SK-N-SH treated with all-trans-retinoic acid at 6 μM for 48 hours (cell line): ENCODE measurements at regions not wholly inside any gene's neighbourhood (a gene's known extent, or its start where the extent isn't known, plus 50 kb on each side); places are given as distances from the start of the nearest gene placed in this dataset.

ENCODE experiments used
- ATAC-seq: fragments of 200-7000 bp; cut with Tn5 transposase; 3 replicates; pipeline ENCODE4 v1.9.1; 2020; ENCODE audit warnings: mild to moderate bottlenecking, moderate library complexity
- ARNTL ChIP-seq: fragments of 450-650 bp; formaldehyde crosslinking; IDR thresholded peaks from 2 replicates; pipeline ENCODE4 v1.5.0; 2020; ENCODE audit warnings: low read depth, mild to moderate bottlenecking, moderate library complexity, borderline replicate concordance
- BACH2 ChIP-seq: fragments of 250-450 bp; sonication (Bioruptor Pico); IDR thresholded peaks from 2 replicates; pipeline ENCODE4 v1.9.0; 2021; ENCODE audit warnings: mild to moderate bottlenecking, borderline replicate concordance
- CREB5 ChIP-seq: fragments of 250-450 bp; sonication (Bioruptor Pico); IDR thresholded peaks from 2 replicates; pipeline ENCODE4 v1.5.1; 2020; ENCODE audit warnings: low read depth, mild to moderate bottlenecking, moderate library complexity
- CSDC2 ChIP-seq: fragments of 250-450 bp; sonication (Bioruptor Pico); IDR thresholded peaks from 2 replicates; pipeline ENCODE4 v1.5.0; 2020; ENCODE audit warnings: mild to moderate bottlenecking, moderate library complexity
- CSRNP3 ChIP-seq: fragments of 250-450 bp; sonication (Bioruptor Pico); IDR thresholded peaks from 2 replicates; pipeline ENCODE4 v1.5.1; 2021; ENCODE audit warnings: mild to moderate bottlenecking, moderate library complexity
- ISL1 ChIP-seq: fragments of 250-450 bp; sonication (Bioruptor Pico); IDR thresholded peaks from 2 replicates; pipeline ENCODE4 v2.1.2; 2022; ENCODE audit warnings: mild to moderate bottlenecking, moderate library complexity
- PATZ1 ChIP-seq: fragments of 250-450 bp; sonication (Bioruptor Pico); IDR thresholded peaks from 2 replicates; pipeline ENCODE4 v1.8.0; 2020; ENCODE audit warnings: mild to moderate bottlenecking, moderate library complexity, borderline replicate concordance
- RARB ChIP-seq: fragments of 250-450 bp; sonication (Bioruptor Pico); IDR thresholded peaks from 2 replicates; pipeline ENCODE4 v1.8.0; 2021; ENCODE audit warnings: mild to moderate bottlenecking, moderate library complexity
- SNAI2 ChIP-seq: fragments of 250-450 bp; sonication (Bioruptor Pico); IDR thresholded peaks from 2 replicates; pipeline ENCODE4 v1.5.0; 2020; ENCODE audit warnings: mild to moderate bottlenecking, moderate library complexity
- TCF4 ChIP-seq: fragments of 250-450 bp; sonication (Bioruptor Pico); IDR thresholded peaks from 2 replicates; pipeline ENCODE4 v1.8.0; 2021; ENCODE audit warnings: mild to moderate bottlenecking, moderate library complexity, borderline replicate concordance
- TSHZ2 ChIP-seq: fragments of 250-450 bp; sonication (Bioruptor Pico); IDR thresholded peaks from 2 replicates; pipeline ENCODE4 v1.5.0; 2020; ENCODE audit warnings: mild to moderate bottlenecking, moderate library complexity
- ZC3H10 ChIP-seq: fragments of 250-450 bp; sonication (Bioruptor Pico); IDR thresholded peaks from 2 replicates; pipeline ENCODE4 v1.5.1; 2021; ENCODE audit warnings: mild to moderate bottlenecking, moderate library complexity
- ZFP30 ChIP-seq: fragments of 450-650 bp; formaldehyde crosslinking; IDR thresholded peaks from 2 replicates; pipeline ENCODE4 v1.5.0; 2022; ENCODE audit warnings: mild to moderate bottlenecking, moderate library complexity
- ZNF70 ChIP-seq: fragments of 450-650 bp; formaldehyde crosslinking; IDR thresholded peaks from 2 replicates; pipeline ENCODE4 v1.5.0; 2020; ENCODE audit warnings: mild to moderate bottlenecking, moderate library complexity
- ZNF8 ChIP-seq: fragments of 450-650 bp; formaldehyde crosslinking; IDR thresholded peaks from 2 replicates; pipeline ENCODE4 v1.5.0; 2020; ENCODE audit warnings: mild to moderate bottlenecking, moderate library complexity

GRCh38 chr2:52369178-52369577 lies 1337.2 kb upstream of the NRXN1 start:
- TF ChIP-seq TCF4 (CRISPR knock-in tag): no peak
- no peak for TF ChIP-seq CREB5 (CRISPR knock-in tag)
- no peak for TF ChIP-seq SNAI2 (CRISPR knock-in tag)
- TF ChIP-seq ARNTL (CRISPR knock-in tag): no peak
- no peak for TF ChIP-seq CSDC2
- no peak for ATAC-seq

GRCh38 chr2:52368141-52368540 lies 1336.2 kb upstream of the NRXN1 start:
- no peak for ATAC-seq
- TF ChIP-seq CSRNP3 (no peak), BACH2 (CRISPR knock-in tag) (no peak), RARB (CRISPR knock-in tag) (no peak), ZC3H10 (CRISPR knock-in tag) (no peak), ZFP30 (CRISPR knock-in tag) (no peak), SNAI2 (CRISPR knock-in tag) (no peak), TSHZ2 (no peak), ISL1 (CRISPR knock-in tag) (no peak)

GRCh38 chr2:52365946-52366345 lies 1334.0 kb upstream of the NRXN1 start:
- no peak for TF ChIP-seq ZNF70 (CRISPR knock-in tag)
- TF ChIP-seq CSRNP3: no peak
- TF ChIP-seq PATZ1 (CRISPR knock-in tag): no peak
- TF ChIP-seq ZNF8 (CRISPR knock-in tag): no peak
- TF ChIP-seq ARNTL (CRISPR knock-in tag): no peak
- no peak for TF ChIP-seq ZFP30 (CRISPR knock-in tag)
- no peak for TF ChIP-seq CREB5 (CRISPR knock-in tag)
- TF ChIP-seq SNAI2 (CRISPR knock-in tag): no peak
- no peak for TF ChIP-seq ISL1 (CRISPR knock-in tag)
- TF ChIP-seq TSHZ2: no peak
- no peak for TF ChIP-seq ZC3H10 (CRISPR knock-in tag)
- no peak for TF ChIP-seq BACH2 (CRISPR knock-in tag)
- TF ChIP-seq, all 23 proteins: peak for 0
- ATAC-seq: no peak
